K562 (cell line): ENCODE measurements at regions not wholly inside any gene's neighbourhood (a gene's known extent, or its start where the extent isn't known, plus 50 kb on each side); places are given as distances from the start of the nearest gene placed in this dataset.

ENCODE experiments used
- ATAC-seq: fragments of 200-7000 bp; cut with Tn5 transposase; 3 replicates; pipeline ENCODE4 v1.9.1; 2020; ENCODE audit warnings: moderate library complexity
- BruUV-seq: library from RNA; stranded (reverse); fragments of 400-500 nt; replicated peaks from 2 replicates; lab custom pipeline; 2021; lab: Mats Ljungman, UMichigan
- CTCF ChIA-PET: fragments of 300-600 bp; formaldehyde crosslinking; extraction: SDS; loops from one replicate; lab custom pipeline; 2021; ENCODE audit warnings: low intra/inter-chr PET ratio; lab: Yijun Ruan, JAX
- POLR2A ChIA-PET: fragments of 300-600, 350-650 bp; sonication (Branson Sonifier 250); formaldehyde crosslinking; extraction: SDS; loops from one replicate; lab custom pipeline; 2021; ENCODE audit warnings: antibody characterized with exemption, inconsistent platforms; lab: Yijun Ruan, JAX
- DNase-seq, 4 experiments: peaks; one replicate each; pipeline versions ENCODE4 v3.0.0 to v3.0.0-alpha.2; 2011 to 2018; ENCODE audit warnings: low spot score in 3 of 4, mixed read lengths in 3 of 4; ENCODE audit errors: extremely low read depth in 1 of 4
- FAIRE-seq: peaks from 2 replicates; lab custom pipeline; 2011; peaks lifted over from hg19 to GRCh38; lab: Jason Lieb, UNC
- H2AFZ ChIP-seq: 2 replicates; pipeline ENCODE4 v1.6.0; 2011; ENCODE audit warnings: low read depth, low read length, control low read depth, inconsistent platforms
- H3K27ac ChIP-seq: fragments of 200-600 bp; 3 replicates; pipeline ENCODE4 v1.8.0; 2011; ENCODE audit warnings: low read depth, mild to moderate bottlenecking, control low read depth, inconsistent platforms, low read length, moderate library complexity, mixed read lengths; ENCODE audit errors: extremely low read depth
- H3K27me3 ChIP-seq, 2 experiments: fragments of 300-600 bp in 1 of 2; 2 replicates in 1 of 2; 3 replicates in 1 of 2; pipeline versions ENCODE4 v1.6.0 to v1.8.0; 2011; ENCODE audit warnings: inconsistent platforms in 2 of 2, low read length in 2 of 2, mild to moderate bottlenecking in 1 of 2, mixed read lengths in 1 of 2, moderate library complexity in 1 of 2; ENCODE audit not compliant: control insufficient read depth in 2 of 2, insufficient read depth in 2 of 2
- H3K36me3 ChIP-seq: fragments of 300-600 bp; 3 replicates; pipeline ENCODE4 v1.8.0; 2011; ENCODE audit warnings: mild to moderate bottlenecking, low read length, inconsistent platforms; ENCODE audit not compliant: control insufficient read depth, insufficient read depth
- H3K4me1 ChIP-seq, 2 experiments: fragments of 200-600 bp in 1 of 2; replicated peaks in 1 of 2; 2 replicates in 1 of 2; 3 replicates in 1 of 2; pipeline versions ENCODE4 v1.5.1 to v1.8.0; 2011; ENCODE audit warnings: inconsistent platforms in 2 of 2, low read length in 2 of 2, mild to moderate bottlenecking in 1 of 2, mixed read lengths in 1 of 2, moderate library complexity in 1 of 2; ENCODE audit not compliant: control insufficient read depth in 2 of 2, insufficient read depth in 2 of 2
- H3K4me2 ChIP-seq: 2 replicates; pipeline ENCODE4 v1.6.1; 2011; ENCODE audit warnings: low read length, control low read depth, inconsistent platforms, mixed read lengths; ENCODE audit not compliant: insufficient read depth
- H3K4me3 ChIP-seq: fragments of 200-600 bp; sonication (generic), shearing (Covaris generic); 2 replicates; pipeline ENCODE4 v1.5.1; 2016; ENCODE audit warnings: control low read depth, inconsistent platforms
- H3K79me2 ChIP-seq: fragments of 200-600 bp; 3 replicates; pipeline ENCODE4 v1.8.0; 2011; ENCODE audit warnings: low read length, inconsistent platforms; ENCODE audit not compliant: control insufficient read depth, insufficient read depth
- H3K9ac ChIP-seq, 2 experiments: 2 replicates each; pipeline versions ENCODE4 v1.6.0 to v1.6.1; 2011; ENCODE audit warnings: low read depth in 2 of 2, low read length in 2 of 2, control low read depth in 1 of 2, inconsistent platforms in 1 of 2, mild to moderate bottlenecking in 1 of 2, mixed read lengths in 1 of 2; ENCODE audit not compliant: insufficient read depth in 1 of 2
- H3K9me1 ChIP-seq: one replicate; pipeline ENCODE4 v1.6.0; 2011; ENCODE audit warnings: inconsistent platforms, mild to moderate bottlenecking, low read length, moderate library complexity; ENCODE audit not compliant: control insufficient read depth, insufficient read depth
- H3K9me3 ChIP-seq: replicated peaks from 2 replicates; pipeline ENCODE4 v1.5.1; 2011; ENCODE audit warnings: low read depth, low read length, inconsistent platforms; ENCODE audit not compliant: control insufficient read depth, insufficient read depth
- H4K20me1 ChIP-seq: replicated peaks from 2 replicates; pipeline ENCODE4 v1.6.1; 2011; ENCODE audit warnings: low read length, inconsistent platforms, mixed read lengths; ENCODE audit not compliant: control insufficient read depth, insufficient read depth
- ETV1 ChIP-seq: fragments of 450-650 bp; conservative IDR thresholded peaks from 2 replicates; pipeline ENCODE4 v1.6.1; 2016; ENCODE audit warnings: missing genetic modification characterization, control low read depth, low read depth, missing compliant biosample characterization
- FOXM1 ChIP-seq, 2 experiments: fragments of 450-650 bp in 1 of 2; sonication (generic) in 1 of 2; formaldehyde crosslinking in 1 of 2; IDR thresholded peaks; 2 replicates each; pipeline versions ENCODE4 v1.6.1 to v1.9.0; 2017 to 2022; ENCODE audit warnings: low read depth in 2 of 2, mild to moderate bottlenecking in 2 of 2, missing genetic modification reagents in 1 of 2, moderate library complexity in 1 of 2
- GTF2A2 ChIP-seq: IDR thresholded peaks from 2 replicates; pipeline ENCODE4 v1.6.1; 2016; ENCODE audit warnings: mild to moderate bottlenecking, missing genetic modification characterization, missing compliant biosample characterization
- NEUROD1 ChIP-seq: fragments of 150-350 bp; IDR thresholded peaks from 2 replicates; pipeline ENCODE4 v1.6.1; 2014; ENCODE audit warnings: borderline replicate concordance, low read length, low read depth; ENCODE audit not compliant: partially characterized antibody
- NUFIP1 ChIP-seq: fragments of 450-650 bp; IDR thresholded peaks from 2 replicates; pipeline ENCODE4 v1.6.1; 2018; ENCODE audit not compliant: partially characterized antibody
- RB1 ChIP-seq: fragments of 450-650 bp; IDR thresholded peaks from 2 replicates; pipeline ENCODE4 v1.6.1; 2017; ENCODE audit warnings: low read depth, mild to moderate bottlenecking
- ZNF12 ChIP-seq: sonication (generic); formaldehyde crosslinking; IDR thresholded peaks from 2 replicates; pipeline ENCODE4 v1.4.0; 2020; ENCODE audit warnings: mild to moderate bottlenecking, missing genetic modification reagents
- WGBS: fragments of 100-300 bp; shearing (Covaris generic); methylation state at CpG from one replicate; pipeline ENCODE4 v1.1.6; 2016; ENCODE audit warnings: low coverage, mixed read lengths; ENCODE audit not compliant: insufficient coverage; ENCODE audit errors: missing lambda C conversion rate; 5-methylcytosine and 5-hydroxymethylcytosine counted together
- in situ Hi-C: fragments of 300-500 bp; cut with MboI; formaldehyde crosslinking; loops from 4 replicates; pipeline ENCODE4 v1.15.0; 2018; ENCODE audit warnings: inconsistent platforms, mixed read lengths
- intact Hi-C: fragments of 100-400 bp; cut with micrococcal nuclease; formaldehyde crosslinking; loops from 2 replicates; pipeline ENCODE4 v1.14.2; 2022

- in situ Hi-C loops (no loop called here), intact Hi-C loops (no loop called here)
- TF ChIP-seq RB1 (no peak), ZNF12 (no peak), ETV1 (tag) (no peak), NEUROD1 (no peak), FOXM1 (IDR thresholded peaks at IDR 0.05; ENCODE audit: low read depth) (no peak), FOXM1 (CRISPR knock-in tag; IDR thresholded peaks at IDR 0.05; ENCODE audit: low read depth) (no peak), GTF2A2 (tag) (no peak), NUFIP1 (no peak)
- H3K27ac ChIP-seq: no peak overlapping the region
- H3K36me3 ChIP-seq: no peaks in the 10 kb centered on the region
- POLR2A ChIA-PET: no interaction called here
- 0% methylated on average over 2 of the region's 2 CpGs for WGBS
- H3K9ac ChIP-seq: no peak overlapping the region
- ATAC-seq (no peak), DNase-seq (no peak), FAIRE-seq (no peak)
- H3K4me1 ChIP-seq: no peaks in the 10 kb centered on the region
- H3K4me3 ChIP-seq: no peak overlapping the region
- H2AFZ ChIP-seq: no peak overlapping the region
- CTCF ChIA-PET: no interaction called here
- H3K9me3 ChIP-seq: no peaks in the 10 kb centered on the region; the same call in 1 of the 2 replicates
- no peaks in the 10 kb centered on the region for H3K27me3 ChIP-seq
- no peaks in the 10 kb centered on the region for H4K20me1 ChIP-seq
- H3K79me2 ChIP-seq: no peaks in the 10 kb centered on the region
- BruUV-seq: no TSS peak
- H3K4me2 ChIP-seq: no peak overlapping the region
- no peaks in the 10 kb centered on the region for H3K9me1 ChIP-seq
These were observed 737.1 kb downstream of the KCNA4 start for GRCh38 chr11:29279716-29280115.
